ENCODE measurements at regions not wholly inside any gene's neighbourhood (a gene's known extent, or its start where the extent isn't known, plus 50 kb on each side); places are given as distances from the start of the nearest gene placed in this dataset.
"Not testable (repeated sequence)": the region's sequence is repeated elsewhere in the genome, so short reads cannot be mapped to it uniquely, and the experiment has no call there.

- DNase-seq (ENCODE audit: low read depth): not testable (repeated sequence)
Observed at GRCh38 chr9:93879662-93880407, 75.3 kb downstream of the BARX1 start.

GRCh38 chr9:93875330-93875729, 79.8 kb downstream of the BARX1 start:
- DNase-seq (ENCODE audit: low read depth): no peak

- DNase-seq (ENCODE audit: low read depth): no peak
Observed at GRCh38 chr9:93874242-93874641, 80.9 kb downstream of the BARX1 start.

GRCh38 chr9:93871286-93871685, 83.9 kb downstream of the BARX1 start:
- no peak for DNase-seq (ENCODE audit: low read depth)

GRCh38 chr9:93869863-93870262, 85.3 kb downstream of the BARX1 start:
- no peak for DNase-seq (ENCODE audit: low read depth)

- DNase-seq (ENCODE audit: low read depth): no peak
Observed at GRCh38 chr9:93869088-93869487, 86.1 kb downstream of the BARX1 start.

- DNase-seq (ENCODE audit: low read depth): no peak
Observed at GRCh38 chr9:93865716-93866115, 89.4 kb downstream of the BARX1 start.

- no peak for DNase-seq (ENCODE audit: low read depth)
Observed at GRCh38 chr9:93865245-93865644, 89.9 kb downstream of the BARX1 start.

GRCh38 chr9:93864840-93865239, 90.3 kb downstream of the BARX1 start:
- no peak for DNase-seq (ENCODE audit: low read depth)

- no peak for DNase-seq (ENCODE audit: low read depth)
Observed at GRCh38 chr9:93864032-93864431, 91.1 kb downstream of the BARX1 start.

GRCh38 chr9:93862877-93863545, 92.1 kb downstream of the BARX1 start:
- DNase-seq (ENCODE audit: low read depth): no peak

- DNase-seq (ENCODE audit: low read depth): no peak
Observed at GRCh38 chr9:93861736-93862358, 93.3 kb downstream of the BARX1 start.

GRCh38 chr9:93860694-93861658, 94.2 kb downstream of the BARX1 start:
- DNase-seq (ENCODE audit: low read depth): no peak

- DNase-seq (ENCODE audit: low read depth): no peak
Observed at GRCh38 chr9:93859431-93860215, 95.5 kb downstream of the BARX1 start.

GRCh38 chr9:93857528-93857927, 97.6 kb downstream of the BARX1 start:
- no peak for DNase-seq (ENCODE audit: low read depth)

GRCh38 chr9:93852728-93853127, 102.4 kb downstream of the BARX1 start:
- no peak for DNase-seq (ENCODE audit: low read depth)

- no peak for DNase-seq (ENCODE audit: low read depth)
Observed at GRCh38 chr9:93846349-93846748, 108.8 kb downstream of the BARX1 start.

- DNase-seq (ENCODE audit: low read depth): no peak
Observed at GRCh38 chr9:93843396-93843795, 111.8 kb downstream of the BARX1 start.

- no peak for DNase-seq (ENCODE audit: low read depth)
Observed at GRCh38 chr9:93830606-93831005, 124.5 kb downstream of the BARX1 start.

- no peak for DNase-seq (ENCODE audit: low read depth)
Observed at GRCh38 chr9:93830012-93830596, 125.1 kb downstream of the BARX1 start.

All from renal cortical epithelial cell (primary cell).